Fibroblast of pulmonary artery (primary cell): ENCODE measurements at regions not wholly inside any gene's neighbourhood (a gene's known extent, or its start where the extent isn't known, plus 50 kb on each side); places are given as distances from the start of the nearest gene placed in this dataset.
"Not testable (repeated sequence)": the region's sequence is repeated elsewhere in the genome, so short reads cannot be mapped to it uniquely, and the experiment has no call there.

ENCODE experiments used
- DNase-seq: peaks from one replicate; pipeline ENCODE4 v3.0.0-alpha.2; 2010; ENCODE audit warnings: low read depth
- H3K4me3 ChIP-seq: replicated peaks from 2 replicates; pipeline ENCODE4 v1.5.1; 2011; ENCODE audit warnings: low read depth, mild to moderate bottlenecking, control low read depth, low read length, moderate library complexity
- CTCF ChIP-seq: IDR thresholded peaks from 2 replicates; pipeline ENCODE4 v1.5.1; 2011; ENCODE audit warnings: mild to moderate bottlenecking, control low read depth, low read length, inconsistent platforms; ENCODE audit errors: missing control alignments

DNA sequence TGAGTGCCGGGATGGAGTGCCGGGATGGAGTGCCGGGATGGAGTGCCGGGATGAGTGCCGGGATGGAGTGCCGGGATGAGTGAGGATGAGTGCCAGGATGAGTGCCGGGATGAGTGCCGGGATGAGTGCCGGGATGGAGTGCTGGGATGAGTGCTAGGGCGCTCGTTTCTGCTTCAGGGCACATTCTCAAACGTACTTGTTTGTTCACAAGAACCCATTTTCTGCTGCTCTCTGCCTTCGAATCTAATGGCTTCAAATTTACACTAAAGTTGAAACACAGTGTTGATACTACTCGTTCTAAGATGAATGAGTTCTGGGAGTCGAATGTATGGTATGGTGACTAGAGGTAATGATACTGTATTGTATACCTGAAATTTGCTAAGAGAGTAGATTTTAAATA is 50.6 kb upstream of the HELT start:
- H3K4me3 ChIP-seq, DNase-seq: not testable (repeated sequence)

- H3K4me3 ChIP-seq = no peak overlapping the region
- no peak for TF ChIP-seq CTCF
- DNase-seq = no peak
Observed at GRCh38 chr4:184968366-184968765, 49.9 kb upstream of the HELT start.
